Astrocyte (in vitro differentiated cells and primary cell): ENCODE measurements at regions not wholly inside any gene's neighbourhood (a gene's known extent, or its start where the extent isn't known, plus 50 kb on each side); places are given as distances from the start of the nearest gene placed in this dataset.

Source experiments
- DNase-seq: peaks from one replicate; pipeline ENCODE4 v3.0.0-alpha.2; 2010; ENCODE audit warnings: low read depth
- FAIRE-seq: peaks from 2 replicates; lab custom pipeline; 2011; peaks lifted over from hg19 to GRCh38; lab: Jason Lieb, UNC
- H2AFZ ChIP-seq: 2 replicates; pipeline ENCODE4 v1.6.0; 2012; ENCODE audit warnings: low read depth, low read length, inconsistent platforms
- H3K27ac ChIP-seq: 2 replicates; pipeline ENCODE4 v1.5.1; 2011; ENCODE audit warnings: low read depth, low read length, inconsistent platforms
- H3K27me3 ChIP-seq: 2 replicates; pipeline ENCODE4 v1.6.0; 2011; ENCODE audit warnings: low read length, inconsistent platforms; ENCODE audit not compliant: insufficient read depth
- H3K36me3 ChIP-seq: 2 replicates; pipeline ENCODE4 v1.5.1; 2011; ENCODE audit warnings: low read length, inconsistent platforms; ENCODE audit not compliant: insufficient read depth
- H3K4me1 ChIP-seq: 2 replicates; pipeline ENCODE4 v1.5.1; 2011; ENCODE audit warnings: low read length, inconsistent platforms; ENCODE audit not compliant: insufficient read depth
- H3K4me2 ChIP-seq: 2 replicates; pipeline ENCODE4 v1.6.0; 2012; ENCODE audit warnings: low read length, inconsistent platforms
- H3K4me3 ChIP-seq: 2 replicates; pipeline ENCODE4 v1.5.1; 2011; ENCODE audit warnings: low read depth, mild to moderate bottlenecking, low read length, inconsistent platforms; ENCODE audit not compliant: insufficient read depth
- H3K79me2 ChIP-seq: 2 replicates; pipeline ENCODE4 v1.6.0; 2012; ENCODE audit warnings: mild to moderate bottlenecking, low read length, inconsistent platforms; ENCODE audit not compliant: insufficient read depth
- H3K9ac ChIP-seq: 2 replicates; pipeline ENCODE4 v1.6.0; 2012; ENCODE audit warnings: mild to moderate bottlenecking, low read length, inconsistent platforms
- H3K9me3 ChIP-seq: 2 replicates; pipeline ENCODE4 v1.5.1; 2012; ENCODE audit warnings: low read depth, mild to moderate bottlenecking, low read length, inconsistent platforms; ENCODE audit not compliant: insufficient read depth
- H4K20me1 ChIP-seq: 2 replicates; pipeline ENCODE4 v1.6.0; 2012; ENCODE audit warnings: low read length, inconsistent platforms; ENCODE audit not compliant: insufficient read depth
- H3K27ac Mint-ChIP-seq: one replicate; pipeline ENCODE4 v1.8.0; 2021; ENCODE audit warnings: mild to moderate bottlenecking, mixed read lengths; ENCODE audit not compliant: unreplicated experiment
- H3K27me3 Mint-ChIP-seq: one replicate; pipeline ENCODE4 v1.8.0; 2021; ENCODE audit warnings: low read depth, mixed read lengths; ENCODE audit not compliant: unreplicated experiment
- H3K36me3 Mint-ChIP-seq: one replicate; pipeline ENCODE4 v1.8.0; 2021; ENCODE audit warnings: low read depth, mixed read lengths; ENCODE audit not compliant: unreplicated experiment
- H3K4me1 Mint-ChIP-seq: one replicate; pipeline ENCODE4 v1.8.0; 2021; ENCODE audit warnings: low read depth, mixed read lengths; ENCODE audit not compliant: unreplicated experiment
- H3K4me3 Mint-ChIP-seq: one replicate; pipeline ENCODE4 v1.8.0; 2021; ENCODE audit warnings: mild to moderate bottlenecking, moderate library complexity, mixed read lengths; ENCODE audit not compliant: unreplicated experiment
- H3K9me3 Mint-ChIP-seq: one replicate; pipeline ENCODE4 v1.8.0; 2021; ENCODE audit warnings: mild to moderate bottlenecking, mixed read lengths; ENCODE audit not compliant: unreplicated experiment
- EZH2 ChIP-seq: IDR thresholded peaks from 2 replicates; pipeline ENCODE4 v1.6.1; 2012; ENCODE audit warnings: mild to moderate bottlenecking, low read length, inconsistent platforms; ENCODE audit not compliant: insufficient read depth
- TF ChIP-seq, protein P1 (sequence below): IDR thresholded peaks from 2 replicates; pipeline ENCODE4 v1.5.1; 2011; ENCODE audit warnings: low read depth, mild to moderate bottlenecking, inconsistent platforms, low read length, moderate library complexity; ENCODE audit not compliant: insufficient read depth

DNA sequence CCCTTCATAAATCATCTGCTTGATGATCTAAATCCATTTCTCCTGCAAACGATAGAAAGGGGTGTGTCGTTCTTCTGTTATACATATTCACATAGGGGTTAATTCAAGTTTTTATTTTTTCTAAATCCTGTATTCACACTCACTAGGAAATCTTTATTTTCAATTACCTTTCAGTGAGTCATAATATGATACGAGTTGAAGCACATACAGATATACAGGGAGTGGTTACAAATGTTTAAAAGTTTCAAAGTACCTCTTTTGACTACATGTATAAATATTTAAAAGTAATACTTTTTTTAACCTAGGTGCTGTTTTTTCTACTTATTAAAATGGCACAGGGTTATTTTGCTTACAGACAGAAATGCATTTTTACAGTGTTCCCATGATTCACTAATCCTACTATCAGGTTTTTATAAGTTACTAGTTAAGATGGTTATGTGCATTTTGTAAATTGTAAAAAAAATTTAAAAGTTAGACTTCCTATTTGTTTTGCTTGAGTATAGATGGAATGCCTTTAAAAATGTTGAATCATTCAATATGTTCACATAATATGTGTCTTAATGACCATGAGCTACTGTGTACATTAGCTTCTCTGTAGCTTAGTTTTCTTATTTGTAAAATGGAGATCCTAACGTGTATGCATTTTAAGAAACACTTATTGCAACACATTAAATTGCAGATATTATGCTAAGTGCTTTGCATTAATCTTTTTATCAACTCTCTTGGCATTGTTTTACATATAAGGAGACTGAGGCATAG, 1378.1 kb downstream of the DSC3 start:
- H3K27me3 Mint-ChIP-seq, result no peaks in the 10 kb centered on the region
- no peak overlapping the region for H3K27ac Mint-ChIP-seq
- no peak overlapping the region for H3K4me3 Mint-ChIP-seq
- no peaks in the 10 kb centered on the region for H4K20me1 ChIP-seq
- no peak overlapping the region for H3K4me2 ChIP-seq
- H3K9me3 ChIP-seq, result no peaks in the 10 kb centered on the region
- H2AFZ ChIP-seq, result no peak overlapping the region
- H3K4me1 ChIP-seq, result no peaks in the 10 kb centered on the region
- no peaks in the 10 kb centered on the region for H3K36me3 ChIP-seq
- TF ChIP-seq EZH2, result no peak
- TF ChIP-seq, protein P1, sequence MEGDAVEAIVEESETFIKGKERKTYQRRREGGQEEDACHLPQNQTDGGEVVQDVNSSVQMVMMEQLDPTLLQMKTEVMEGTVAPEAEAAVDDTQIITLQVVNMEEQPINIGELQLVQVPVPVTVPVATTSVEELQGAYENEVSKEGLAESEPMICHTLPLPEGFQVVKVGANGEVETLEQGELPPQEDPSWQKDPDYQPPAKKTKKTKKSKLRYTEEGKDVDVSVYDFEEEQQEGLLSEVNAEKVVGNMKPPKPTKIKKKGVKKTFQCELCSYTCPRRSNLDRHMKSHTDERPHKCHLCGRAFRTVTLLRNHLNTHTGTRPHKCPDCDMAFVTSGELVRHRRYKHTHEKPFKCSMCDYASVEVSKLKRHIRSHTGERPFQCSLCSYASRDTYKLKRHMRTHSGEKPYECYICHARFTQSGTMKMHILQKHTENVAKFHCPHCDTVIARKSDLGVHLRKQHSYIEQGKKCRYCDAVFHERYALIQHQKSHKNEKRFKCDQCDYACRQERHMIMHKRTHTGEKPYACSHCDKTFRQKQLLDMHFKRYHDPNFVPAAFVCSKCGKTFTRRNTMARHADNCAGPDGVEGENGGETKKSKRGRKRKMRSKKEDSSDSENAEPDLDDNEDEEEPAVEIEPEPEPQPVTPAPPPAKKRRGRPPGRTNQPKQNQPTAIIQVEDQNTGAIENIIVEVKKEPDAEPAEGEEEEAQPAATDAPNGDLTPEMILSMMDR, result no peak
- no peaks in the 10 kb centered on the region for H3K27me3 ChIP-seq
- H3K9me3 Mint-ChIP-seq, result no peaks in the 10 kb centered on the region
- H3K4me3 ChIP-seq, result no peak overlapping the region
- H3K36me3 Mint-ChIP-seq, result no peaks in the 10 kb centered on the region
- H3K27ac ChIP-seq, result no peak overlapping the region
- no peaks in the 10 kb centered on the region for H3K79me2 ChIP-seq
- DNase-seq (no peak), FAIRE-seq (no peak)
- no peak overlapping the region for H3K9ac ChIP-seq
- H3K4me1 Mint-ChIP-seq, result no peaks in the 10 kb centered on the region

DNA sequence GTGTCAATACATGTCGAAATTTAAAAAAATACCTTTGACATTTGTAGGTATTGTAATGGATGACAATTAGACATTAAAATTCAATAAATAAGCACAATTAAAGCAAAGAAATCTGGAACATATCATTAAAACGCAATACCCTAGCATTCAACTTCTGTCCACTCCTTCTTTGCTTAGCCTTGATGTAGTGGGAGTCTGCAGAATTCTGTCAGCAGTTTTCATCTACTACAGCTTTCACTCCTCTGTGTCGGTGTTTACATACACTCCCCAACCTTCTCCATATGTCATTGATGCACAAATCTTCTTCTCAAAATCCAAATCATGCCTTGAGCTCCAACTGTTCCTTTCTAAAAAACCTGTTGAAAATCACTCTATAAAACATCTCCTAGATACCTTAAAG, 1380.6 kb downstream of the DSC3 start:
- Mint-ChIP-seq H3K4me1 (no peaks in the 10 kb centered on the region), H3K27me3 (no peaks in the 10 kb centered on the region), H3K36me3 (no peaks in the 10 kb centered on the region), H3K27ac (no peak overlapping the region), H3K9me3 (peaks cover 2% of the 10 kb centered on the region), H3K4me3 (no peak overlapping the region)
- FAIRE-seq (no peak), DNase-seq (no peak)
- no peaks in the 10 kb centered on the region for H3K9me3 ChIP-seq
- no peak overlapping the region for H3K27ac ChIP-seq
- no peaks in the 10 kb centered on the region for H3K79me2 ChIP-seq
- H4K20me1 ChIP-seq, result no peaks in the 10 kb centered on the region
- H3K27me3 ChIP-seq, result no peaks in the 10 kb centered on the region
- no peak overlapping the region for H2AFZ ChIP-seq
- no peaks in the 10 kb centered on the region for H3K36me3 ChIP-seq
- H3K9ac ChIP-seq, result no peak overlapping the region
- no peak overlapping the region for H3K4me2 ChIP-seq
- TF ChIP-seq, protein P1, result no peak
- no peak for TF ChIP-seq EZH2
- H3K4me1 ChIP-seq, result no peaks in the 10 kb centered on the region
- no peak overlapping the region for H3K4me3 ChIP-seq

DNA sequence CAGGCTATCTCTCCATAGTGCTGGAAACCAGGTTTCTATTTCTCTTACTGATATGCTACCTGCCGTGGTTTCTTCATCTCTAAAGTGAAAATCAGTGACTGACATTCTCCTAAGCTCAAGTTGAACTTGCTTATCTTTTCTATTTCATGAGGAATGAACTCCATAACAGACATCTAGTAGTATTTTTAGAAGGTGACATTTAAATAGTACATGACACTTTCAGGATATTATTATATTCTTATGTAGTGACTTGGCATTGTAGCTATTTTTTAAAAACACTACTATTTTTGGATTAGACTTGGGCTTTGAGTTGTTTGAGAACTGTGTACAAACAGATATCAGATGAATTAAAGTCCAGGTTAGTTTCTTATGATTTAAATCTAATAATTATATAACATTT, 1381.8 kb downstream of the DSC3 start:
- no peak overlapping the region for H2AFZ ChIP-seq
- no peak overlapping the region for H3K27ac Mint-ChIP-seq
- no peaks in the 10 kb centered on the region for H3K79me2 ChIP-seq
- no peaks in the 10 kb centered on the region for H3K36me3 Mint-ChIP-seq
- H3K4me3 Mint-ChIP-seq, result no peak overlapping the region
- H3K36me3 ChIP-seq, result no peaks in the 10 kb centered on the region
- no peak for FAIRE-seq
- peaks cover 2% of the 10 kb centered on the region for H3K9me3 Mint-ChIP-seq
- TF ChIP-seq, protein P1, result no peak
- TF ChIP-seq EZH2, result no peak
- no peaks in the 10 kb centered on the region for H3K27me3 Mint-ChIP-seq
- H3K27me3 ChIP-seq, result no peaks in the 10 kb centered on the region
- no peak overlapping the region for H3K4me2 ChIP-seq
- H3K27ac ChIP-seq, result no peak overlapping the region
- no peaks in the 10 kb centered on the region for H4K20me1 ChIP-seq
- no peak overlapping the region for H3K9ac ChIP-seq
- H3K9me3 ChIP-seq, result no peaks in the 10 kb centered on the region
- H3K4me1 ChIP-seq, result no peaks in the 10 kb centered on the region
- no peaks in the 10 kb centered on the region for H3K4me1 Mint-ChIP-seq
- no peak overlapping the region for H3K4me3 ChIP-seq
- no peak for DNase-seq
